ENCODE measurements at regions not wholly inside any gene's neighbourhood (a gene's known extent, or its start where the extent isn't known, plus 50 kb on each side); places are given as distances from the start of the nearest gene placed in this dataset.
A peak's percentile ranks its signal among the peaks of the same experiment; 100 is the strongest.

GRCh38 chr15:70585707-70586034 lies 177.7 kb downstream of the UACA start:
- Histone ChIP-seq H3K36me3 (ENCODE audit: control insufficient read depth, insufficient read depth, low read length) (no peaks in the 10 kb centered on the region), H3K4me2 (ENCODE audit: extremely low read depth, insufficient read depth, low read length) (no peak overlapping the region), H3K4me3 (replicated peaks in 1 of 4; ENCODE audit: control extremely low read depth in 1 of 4, insufficient read depth in 1 of 4, low read depth in 3 of 4, low read length in 4 of 4) (no peak overlapping the region), H4K20me1 (ENCODE audit: control insufficient read depth, extremely low read depth, insufficient read depth, low read length) (no peaks in the 10 kb centered on the region), H2AFZ (ENCODE audit: low read length) (no peak overlapping the region), H3K27me3 (ENCODE audit: control insufficient read depth, insufficient read depth, low read length) (peaks cover 3% of the 10 kb centered on the region), H3K9me3 (ENCODE audit: control insufficient read depth, insufficient read depth, low read depth, low read length) (no peaks in the 10 kb centered on the region), H3K27ac (ENCODE audit: insufficient read depth, low read length) (no peak overlapping the region), H3K9ac (ENCODE audit: insufficient read depth, low read length) (no peak overlapping the region), H3K79me2 (ENCODE audit: control insufficient read depth, insufficient read depth, low read length) (no peaks in the 10 kb centered on the region), H3K4me1 (ENCODE audit: control insufficient read depth, extremely low read depth, insufficient read depth, low read length) (peaks cover 2% of the 10 kb centered on the region)
- no peak for DNase-seq (ENCODE audit: low read depth in 2 of 2)
- no peak for TF ChIP-seq CTCF (conservative IDR thresholded peaks at IDR 0.05 in 1 of 2, IDR thresholded peaks at IDR 0.05 in 1 of 2; ENCODE audit: low read depth in 1 of 2, low read length in 2 of 2)
- no peak for TF ChIP-seq EZH2 (IDR thresholded peaks at IDR 0.05; ENCODE audit: low read length, missing control alignments)

- TF ChIP-seq CTCF (conservative IDR thresholded peaks at IDR 0.05 in 1 of 2, IDR thresholded peaks at IDR 0.05 in 1 of 2; ENCODE audit: low read depth in 1 of 2, low read length in 2 of 2) (peak; percentile 27 to 45), EZH2 (IDR thresholded peaks at IDR 0.05; ENCODE audit: low read length, missing control alignments) (no peak)
- Histone ChIP-seq H3K9ac (ENCODE audit: insufficient read depth, low read length) (no peak overlapping the region), H3K9me3 (ENCODE audit: control insufficient read depth, insufficient read depth, low read depth, low read length) (no peaks in the 10 kb centered on the region), H3K79me2 (ENCODE audit: control insufficient read depth, insufficient read depth, low read length) (no peaks in the 10 kb centered on the region), H3K36me3 (ENCODE audit: control insufficient read depth, insufficient read depth, low read length) (no peaks in the 10 kb centered on the region), H3K27ac (ENCODE audit: insufficient read depth, low read length) (no peak overlapping the region), H3K4me2 (ENCODE audit: extremely low read depth, insufficient read depth, low read length) (no peak overlapping the region), H3K4me1 (ENCODE audit: control insufficient read depth, extremely low read depth, insufficient read depth, low read length) (peaks cover 2% of the 10 kb centered on the region), H3K27me3 (ENCODE audit: control insufficient read depth, insufficient read depth, low read length) (peaks cover 3% of the 10 kb centered on the region), H3K4me3 (replicated peaks in 1 of 4; ENCODE audit: control extremely low read depth in 1 of 4, insufficient read depth in 1 of 4, low read depth in 3 of 4, low read length in 4 of 4) (no peak overlapping the region), H4K20me1 (ENCODE audit: control insufficient read depth, extremely low read depth, insufficient read depth, low read length) (no peaks in the 10 kb centered on the region), H2AFZ (ENCODE audit: low read length) (no peak overlapping the region)
- peak; percentile 32 to 73 for DNase-seq (ENCODE audit: low read depth in 2 of 2)
These were observed 178.3 kb downstream of the UACA start for GRCh38 chr15:70584838-70585706.

GRCh38 chr15:70584441-70584837 lies 178.9 kb downstream of the UACA start:
- Histone ChIP-seq H2AFZ (ENCODE audit: low read length) (no peak overlapping the region), H3K4me3 (replicated peaks in 1 of 4; ENCODE audit: control extremely low read depth in 1 of 4, insufficient read depth in 1 of 4, low read depth in 3 of 4, low read length in 4 of 4) (no peak overlapping the region), H3K9ac (ENCODE audit: insufficient read depth, low read length) (no peak overlapping the region), H3K27me3 (ENCODE audit: control insufficient read depth, insufficient read depth, low read length) (peaks cover 3% of the 10 kb centered on the region), H3K4me2 (ENCODE audit: extremely low read depth, insufficient read depth, low read length) (no peak overlapping the region), H3K9me3 (ENCODE audit: control insufficient read depth, insufficient read depth, low read depth, low read length) (no peaks in the 10 kb centered on the region), H3K36me3 (ENCODE audit: control insufficient read depth, insufficient read depth, low read length) (no peaks in the 10 kb centered on the region), H4K20me1 (ENCODE audit: control insufficient read depth, extremely low read depth, insufficient read depth, low read length) (no peaks in the 10 kb centered on the region), H3K4me1 (ENCODE audit: control insufficient read depth, extremely low read depth, insufficient read depth, low read length) (peaks cover 2% of the 10 kb centered on the region), H3K79me2 (ENCODE audit: control insufficient read depth, insufficient read depth, low read length) (no peaks in the 10 kb centered on the region), H3K27ac (ENCODE audit: insufficient read depth, low read length) (no peak overlapping the region)
- no peak for DNase-seq (ENCODE audit: low read depth in 2 of 2)
- no peak for TF ChIP-seq CTCF (conservative IDR thresholded peaks at IDR 0.05 in 1 of 2, IDR thresholded peaks at IDR 0.05 in 1 of 2; ENCODE audit: low read depth in 1 of 2, low read length in 2 of 2)
- no peak for TF ChIP-seq EZH2 (IDR thresholded peaks at IDR 0.05; ENCODE audit: low read length, missing control alignments)
